ENCODE measurements at regions not wholly inside any gene's neighbourhood (a gene's known extent, or its start where the extent isn't known, plus 50 kb on each side); places are given as distances from the start of the nearest gene placed in this dataset.

DNA sequence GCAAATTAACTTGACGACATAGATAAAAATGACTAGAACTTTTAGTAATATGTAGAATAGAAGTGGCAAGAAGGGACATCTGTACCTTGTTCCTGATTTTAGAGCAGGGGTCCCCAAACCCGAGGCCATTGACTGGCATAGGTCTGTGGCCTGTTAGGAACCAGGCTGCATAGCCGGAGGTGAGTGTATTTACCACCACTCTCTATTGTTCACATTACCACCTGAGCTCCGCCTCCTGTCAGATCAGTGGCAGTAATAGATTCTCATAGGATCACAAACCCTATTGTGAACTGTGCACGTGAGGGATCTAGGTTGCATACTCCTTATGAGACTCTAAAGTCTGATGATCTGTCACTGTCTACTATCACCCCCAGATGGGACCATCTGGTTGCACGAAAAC is 113.6 kb upstream of the AVPR1A start:
- peaks cover 0 to 21% (median 7%) of the 10 kb centered on the region in 4 donors for H3K9me3 ChIP-seq
- H3K4me1 ChIP-seq = no peaks in the 10 kb centered on the region
- H3K4me3 ChIP-seq = no peak overlapping the region
- TF ChIP-seq EP300 (IDR thresholded peaks at IDR 0.05) (no peak), CTCF (IDR thresholded peaks at IDR 0.05) (no peak), POLR2A (IDR thresholded peaks at IDR 0.05) (no peak)
- DNase-seq (ENCODE audit: low spot score in 2 of 2) = no peak
- H3K27me3 ChIP-seq = no peaks in the 10 kb centered on the region
- no peak overlapping the region for H3K27ac ChIP-seq
- no peaks in the 10 kb centered on the region for H3K36me3 ChIP-seq
- WGBS, 2 donors = 87 to 89% methylated on average over 6 of the region's 6 CpGs

DNA sequence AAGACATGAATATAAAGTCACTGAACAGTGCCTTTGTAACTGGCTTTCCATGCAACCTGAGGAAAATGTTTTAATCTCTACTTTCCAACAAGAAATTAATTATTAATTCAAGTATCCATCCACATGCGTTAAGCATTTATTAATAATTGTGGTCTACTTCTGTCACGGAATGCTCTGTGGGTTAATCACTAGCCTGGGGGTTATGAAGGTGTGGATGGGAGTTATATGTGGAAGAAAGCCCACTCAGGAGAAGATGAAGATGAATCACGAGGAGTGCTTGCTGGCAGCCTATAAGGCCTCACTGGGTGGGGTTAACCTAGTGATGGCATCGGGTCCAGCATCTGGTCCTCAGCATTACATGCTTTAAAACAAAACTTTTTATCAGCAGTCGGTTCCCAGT is 99.5 kb upstream of the AVPR1A start:
- DNase-seq (ENCODE audit: low spot score in 2 of 2) = no peak
- no peak for TF ChIP-seq CTCF (IDR thresholded peaks at IDR 0.05)
- no peak for TF ChIP-seq EP300 (IDR thresholded peaks at IDR 0.05)
- TF ChIP-seq POLR2A (IDR thresholded peaks at IDR 0.05) = no peak
- 45 to 52% methylated on average over 5 of the region's 5 CpGs for WGBS, 2 donors
- Histone ChIP-seq H3K27me3 (no peaks in the 10 kb centered on the region), H3K9me3 (peaks cover 0 to under 1% (median 0%) of the 10 kb centered on the region in 4 donors), H3K4me1 (no peaks in the 10 kb centered on the region), H3K36me3 (no peaks in the 10 kb centered on the region), H3K4me3 (no peak overlapping the region), H3K27ac (no peak overlapping the region)

- H3K9me3 ChIP-seq = peaks cover 0 to 17% (median 2%) of the 10 kb centered on the region in 4 donors
- H3K4me1 ChIP-seq = no peaks in the 10 kb centered on the region
- no peaks in the 10 kb centered on the region for H3K36me3 ChIP-seq
- TF ChIP-seq POLR2A (IDR thresholded peaks at IDR 0.05) (no peak), EP300 (IDR thresholded peaks at IDR 0.05) (no peak), CTCF (IDR thresholded peaks at IDR 0.05) (no peak)
- H3K27ac ChIP-seq = no peak overlapping the region
- no peak overlapping the region for H3K4me3 ChIP-seq
- DNase-seq (ENCODE audit: low spot score in 2 of 2) = no peak
- H3K27me3 ChIP-seq = no peaks in the 10 kb centered on the region
Measured at GRCh38 chr12:63238892-63239291, 87.9 kb upstream of the AVPR1A start.

- TF ChIP-seq CTCF (IDR thresholded peaks at IDR 0.05) (no peak), EP300 (IDR thresholded peaks at IDR 0.05) (no peak), POLR2A (IDR thresholded peaks at IDR 0.05) (no peak)
- peaks cover 0 to 5% (median 0%) of the 10 kb centered on the region in 4 donors for H3K9me3 ChIP-seq
- no peak overlapping the region for H3K4me3 ChIP-seq
- no peaks in the 10 kb centered on the region for H3K4me1 ChIP-seq
- no peak overlapping the region for H3K27ac ChIP-seq
- 77 to 85% methylated on average over 3 of the region's 3 CpGs for WGBS, 2 donors
- H3K36me3 ChIP-seq = no peaks in the 10 kb centered on the region
- no peak for DNase-seq (ENCODE audit: low spot score in 2 of 2)
- no peaks in the 10 kb centered on the region for H3K27me3 ChIP-seq
Measured at GRCh38 chr12:63232896-63233295, 81.9 kb upstream of the AVPR1A start.

DNA sequence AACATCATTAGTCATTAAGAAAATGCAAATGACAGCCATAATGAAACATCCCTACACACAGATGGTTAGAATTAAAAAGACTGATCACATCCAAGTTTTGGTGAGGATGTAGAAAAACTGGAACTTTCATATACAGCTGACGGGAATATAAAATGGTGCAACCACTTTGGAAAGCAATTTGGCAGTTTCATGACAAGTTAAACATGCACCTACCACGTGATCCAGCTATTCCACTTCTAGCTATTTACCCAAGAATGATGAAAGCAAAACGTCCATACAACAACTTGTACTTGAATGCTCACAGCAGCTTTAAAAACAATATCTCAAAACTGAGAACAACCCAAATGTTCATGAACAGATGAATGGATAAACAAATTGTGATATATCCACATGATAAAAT is 77.9 kb upstream of the AVPR1A start:
- TF ChIP-seq POLR2A (IDR thresholded peaks at IDR 0.05) = no peak
- TF ChIP-seq CTCF (IDR thresholded peaks at IDR 0.05) = no peak
- no peak for TF ChIP-seq EP300 (IDR thresholded peaks at IDR 0.05)
- Histone ChIP-seq H3K4me1 (no peaks in the 10 kb centered on the region), H3K27me3 (no peaks in the 10 kb centered on the region), H3K27ac (no peak overlapping the region), H3K4me3 (no peak overlapping the region), H3K9me3 (no peaks in the 10 kb centered on the region), H3K36me3 (no peaks in the 10 kb centered on the region)
- no peak for DNase-seq (ENCODE audit: low spot score in 2 of 2)
- 69 to 71% methylated on average over 3 of the region's 3 CpGs for whole genome bisulfite sequencing, 2 donors
